ENCODE measurements at regions not wholly inside any gene's neighbourhood (a gene's known extent, or its start where the extent isn't known, plus 50 kb on each side); places are given as distances from the start of the nearest gene placed in this dataset.
A peak's percentile ranks its signal among the peaks of the same experiment; 100 is the strongest.

GRCh38 chr9:111195766-111196165 is 134.3 kb downstream of the OR2K2 start:
- DNase-seq (ENCODE audit: low read depth in 2 of 2), result no peak

GRCh38 chr9:111193095-111193494 is 136.9 kb downstream of the OR2K2 start:
- no peak for DNase-seq (ENCODE audit: low read depth in 2 of 2)

GRCh38 chr9:111192650-111193049 is 137.4 kb downstream of the OR2K2 start:
- no peak for DNase-seq (ENCODE audit: low read depth in 2 of 2)

GRCh38 chr9:111190347-111190746 is 139.7 kb downstream of the OR2K2 start:
- no peak for DNase-seq (ENCODE audit: low read depth in 2 of 2)

GRCh38 chr9:111187376-111187775 is 142.6 kb downstream of the OR2K2 start:
- DNase-seq (ENCODE audit: low read depth in 2 of 2), result no peak

- DNase-seq (ENCODE audit: low read depth in 2 of 2), result no peak
Measured at GRCh38 chr9:111186021-111186530, 143.9 kb downstream of the OR2K2 start.

GRCh38 chr9:111180811-111181210 is 142.5 kb upstream of the LPAR1 start:
- DNase-seq (ENCODE audit: low read depth in 2 of 2), result no peak

GRCh38 chr9:111179577-111179976 is 141.3 kb upstream of the LPAR1 start:
- peak in 1 of 2 experiments; percentile 44 for DNase-seq (ENCODE audit: low read depth in 2 of 2)

GRCh38 chr9:111178331-111179055 is 140.2 kb upstream of the LPAR1 start:
- peak; percentile 95 to 97 for DNase-seq (ENCODE audit: low read depth in 2 of 2)

GRCh38 chr9:111176511-111176910 is 138.2 kb upstream of the LPAR1 start:
- no peak for DNase-seq (ENCODE audit: low read depth in 2 of 2)

- DNase-seq (ENCODE audit: low read depth in 2 of 2), result no peak
Measured at GRCh38 chr9:111175350-111175749, 137.1 kb upstream of the LPAR1 start.

GRCh38 chr9:111167341-111167740 is 129.1 kb upstream of the LPAR1 start:
- DNase-seq (ENCODE audit: low read depth in 2 of 2), result no peak

GRCh38 chr9:111163716-111164389 is 125.6 kb upstream of the LPAR1 start:
- DNase-seq (ENCODE audit: low read depth in 2 of 2), result no peak

- DNase-seq (ENCODE audit: low read depth in 2 of 2), result no peak
Measured at GRCh38 chr9:111162026-111162425, 123.8 kb upstream of the LPAR1 start.

- peak; percentile 46 to 49 for DNase-seq (ENCODE audit: low read depth in 2 of 2)
Measured at GRCh38 chr9:111161015-111161415, 122.7 kb upstream of the LPAR1 start.

GRCh38 chr9:111158999-111159398 is 120.7 kb upstream of the LPAR1 start:
- DNase-seq (ENCODE audit: low read depth in 2 of 2), result no peak

GRCh38 chr9:111158363-111158762 is 120.1 kb upstream of the LPAR1 start:
- peak; percentile 63 to 66 for DNase-seq (ENCODE audit: low read depth in 2 of 2)

- no peak for DNase-seq (ENCODE audit: low read depth in 2 of 2)
Measured at GRCh38 chr9:111154081-111154562, 115.9 kb upstream of the LPAR1 start.

- no peak for DNase-seq (ENCODE audit: low read depth in 2 of 2)
Measured at GRCh38 chr9:111152614-111153406, 114.5 kb upstream of the LPAR1 start.

GRCh38 chr9:111151537-111151936 is 113.3 kb upstream of the LPAR1 start:
- no peak for DNase-seq (ENCODE audit: low read depth in 2 of 2)

GRCh38 chr9:111150181-111150580 is 111.9 kb upstream of the LPAR1 start:
- DNase-seq (ENCODE audit: low read depth in 2 of 2), result no peak

All from fibroblast of skin of left biceps (primary cell).